ENCODE measurements at regions not wholly inside any gene's neighbourhood (a gene's known extent, or its start where the extent isn't known, plus 50 kb on each side); places are given as distances from the start of the nearest gene placed in this dataset.

GRCh38 chr9:13614060-13614459 is 334.6 kb upstream of the MPDZ start:
- Histone ChIP-seq H2BK15ac (ENCODE audit: low read depth, low read length) (no peak overlapping the region), H3K14ac (ENCODE audit: insufficient read depth, low read length) (no peak overlapping the region), H3K56ac (ENCODE audit: insufficient read length, low read depth, low read length) (no peak overlapping the region), H2AK5ac (ENCODE audit: insufficient read length, low read length) (no peak overlapping the region), H4K8ac (replicated peaks; ENCODE audit: insufficient read length, low read depth, low read length) (no peak overlapping the region), H2BK12ac (ENCODE audit: insufficient read length, low read depth, low read length) (no peak overlapping the region), H2AFZ (ENCODE audit: low read length) (no peak overlapping the region), H3K23ac (ENCODE audit: insufficient read length, low read depth, low read length) (no peak overlapping the region), H4K5ac (ENCODE audit: insufficient read length, low read depth, low read length) (no peak overlapping the region), H3K79me2 (ENCODE audit: insufficient read depth, low read length) (no peaks in the 10 kb centered on the region), H2BK120ac (ENCODE audit: low read depth, low read length, poor library complexity, severe bottlenecking) (no peak overlapping the region), H4K20me1 (ENCODE audit: control insufficient read depth, insufficient read depth, insufficient read length) (no peaks in the 10 kb centered on the region), H2BK5ac (ENCODE audit: insufficient read length, low read length) (no peak overlapping the region), H3K27me3 (ENCODE audit: insufficient read depth, low read length) (no peaks in the 10 kb centered on the region), H3K23me2 (ENCODE audit: insufficient read length, low read depth, low read length, poor library complexity, severe bottlenecking) (no peaks in the 10 kb centered on the region), H3K9ac (ENCODE audit: extremely low read depth, insufficient read length, low read length) (no peak overlapping the region), H3K18ac (ENCODE audit: insufficient read length, low read depth, low read length) (no peak overlapping the region), H3K4ac (ENCODE audit: low read depth, low read length) (no peak overlapping the region), H2BK20ac (ENCODE audit: low read depth, low read length, poor library complexity, severe bottlenecking) (no peak overlapping the region), H3K4me1 (ENCODE audit: insufficient read depth, low read length) (no peaks in the 10 kb centered on the region), H3K9me3 (ENCODE audit: control insufficient read depth, low read depth, low read length) (no peaks in the 10 kb centered on the region), H3T11ph (ENCODE audit: low read length) (no peak overlapping the region), H3K4me2 (ENCODE audit: insufficient read depth, insufficient read length, low read length) (no peak overlapping the region), H3K79me1 (ENCODE audit: insufficient read depth, low read depth, low read length, poor library complexity, severe bottlenecking) (no peaks in the 10 kb centered on the region), H3K27ac (ENCODE audit: insufficient read length, low read depth, low read length) (no peak overlapping the region), H4K91ac (ENCODE audit: insufficient read length, low read depth, low read length) (no peak overlapping the region)
- Mint-ChIP-seq H3K27ac (no peak overlapping the region), H3K27me3 (ENCODE audit: low read depth) (no peaks in the 10 kb centered on the region; the same call in 1 of the 2 replicates), H3K4me3 (no peak overlapping the region), H3K4me1 (peaks cover 0 to 3% of the 10 kb centered on the region in 2 experiments; a peak in 2 of 4 replicates), H3K36me3 (ENCODE audit: insufficient read depth in 1 of 3, low read depth in 3 of 3) (no peaks in the 10 kb centered on the region; a peak in 2 of 7 replicates), H3K9me3 (no peaks in the 10 kb centered on the region; a peak in 1 of 5 replicates)
- no CpG with 5 or more reads among the region's 4 CpGs for WGBS (ENCODE audit: extremely low coverage, insufficient read length, low lambda C conversion rate)
- DNase-seq = no peak
- TF ChIP-seq, protein P1, sequence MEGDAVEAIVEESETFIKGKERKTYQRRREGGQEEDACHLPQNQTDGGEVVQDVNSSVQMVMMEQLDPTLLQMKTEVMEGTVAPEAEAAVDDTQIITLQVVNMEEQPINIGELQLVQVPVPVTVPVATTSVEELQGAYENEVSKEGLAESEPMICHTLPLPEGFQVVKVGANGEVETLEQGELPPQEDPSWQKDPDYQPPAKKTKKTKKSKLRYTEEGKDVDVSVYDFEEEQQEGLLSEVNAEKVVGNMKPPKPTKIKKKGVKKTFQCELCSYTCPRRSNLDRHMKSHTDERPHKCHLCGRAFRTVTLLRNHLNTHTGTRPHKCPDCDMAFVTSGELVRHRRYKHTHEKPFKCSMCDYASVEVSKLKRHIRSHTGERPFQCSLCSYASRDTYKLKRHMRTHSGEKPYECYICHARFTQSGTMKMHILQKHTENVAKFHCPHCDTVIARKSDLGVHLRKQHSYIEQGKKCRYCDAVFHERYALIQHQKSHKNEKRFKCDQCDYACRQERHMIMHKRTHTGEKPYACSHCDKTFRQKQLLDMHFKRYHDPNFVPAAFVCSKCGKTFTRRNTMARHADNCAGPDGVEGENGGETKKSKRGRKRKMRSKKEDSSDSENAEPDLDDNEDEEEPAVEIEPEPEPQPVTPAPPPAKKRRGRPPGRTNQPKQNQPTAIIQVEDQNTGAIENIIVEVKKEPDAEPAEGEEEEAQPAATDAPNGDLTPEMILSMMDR (conservative IDR thresholded peaks at IDR 0.05) = no peak
